ENCODE measurements at regions not wholly inside any gene's neighbourhood (a gene's known extent, or its start where the extent isn't known, plus 50 kb on each side); places are given as distances from the start of the nearest gene placed in this dataset.

- Histone ChIP-seq H3K4me3 (no peak overlapping the region), H3K27ac (no peak overlapping the region), H3K9me3 (no peaks in the 10 kb centered on the region), H3K27me3 (ENCODE audit: insufficient read depth in 3 of 3, low read length in 2 of 3) (peaks cover 0 to 2% (median 0%) of the 10 kb centered on the region in 3 donors), H3K4me1 (no peaks in the 10 kb centered on the region), H3K36me3 (ENCODE audit: insufficient read depth in 1 of 2, low read depth in 1 of 2) (no peaks in the 10 kb centered on the region)
- TF ChIP-seq CTCF (IDR thresholded peaks at IDR 0.05), result no peak
- DNase-seq (no peak), ATAC-seq (no peak)
- intact Hi-C loops (cut with DNase I), result loop anchor here in 1 of 2 donors (10.0 kb wide), 1 partner anchor 1086 kb away; no protein-coding TSS in a partner anchor
- 78 to 82% (median 82%) methylated on average over 10 of the region's 10 CpGs for WGBS, 3 donors
These were observed 462.2 kb downstream of the RASEF start for GRCh38 chr9:82600536-82601292.

GRCh38 chr9:82601293-82601771 lies 461.6 kb downstream of the RASEF start:
- intact Hi-C loops (cut with DNase I), result loop anchor here in 1 of 2 donors (10.0 kb wide), 1 partner anchor 1087 kb away; no protein-coding TSS in a partner anchor
- Histone ChIP-seq H3K36me3 (ENCODE audit: insufficient read depth in 1 of 2, low read depth in 1 of 2) (no peaks in the 10 kb centered on the region), H3K9me3 (no peaks in the 10 kb centered on the region), H3K27ac (no peak overlapping the region), H3K4me3 (no peak overlapping the region), H3K27me3 (ENCODE audit: insufficient read depth in 3 of 3, low read length in 2 of 3) (peaks cover 0 to 2% (median 0%) of the 10 kb centered on the region in 3 donors), H3K4me1 (peaks cover 3% of the 10 kb centered on the region)
- DNase-seq (no peak), ATAC-seq (no peak)
- WGBS, 3 donors, result 74 to 80% (median 78%) methylated on average over 2 of the region's 2 CpGs
- TF ChIP-seq CTCF (IDR thresholded peaks at IDR 0.05), result no peak

- Histone ChIP-seq H3K9me3 (no peaks in the 10 kb centered on the region), H3K4me3 (no peak overlapping the region), H3K4me1 (peaks cover 7% of the 10 kb centered on the region), H3K36me3 (ENCODE audit: insufficient read depth in 1 of 2, low read depth in 1 of 2) (no peaks in the 10 kb centered on the region), H3K27ac (no peak overlapping the region), H3K27me3 (ENCODE audit: insufficient read depth in 3 of 3, low read length in 2 of 3) (no peaks in the 10 kb centered on the region)
- intact Hi-C loops (cut with DNase I), result loop anchor here (5.0 to 10.0 kb wide), 2 partner anchors 1083 to 1090 kb away; no protein-coding TSS in a partner anchor
- no peak for ATAC-seq
- DNase-seq, result no peak
- no peak for TF ChIP-seq CTCF (IDR thresholded peaks at IDR 0.05)
- WGBS, 3 donors, result 77 to 83% (median 80%) methylated on average over 3 of the region's 3 CpGs
These were observed 457.8 kb downstream of the RASEF start for GRCh38 chr9:82604947-82605656.

- no peak for DNase-seq
- ATAC-seq, result no peak
- intact Hi-C loops (cut with DNase I), result loop anchor here (2.0 to 10.0 kb wide), 3 partner anchors 919 to 1091 kb away; no protein-coding TSS in a partner anchor
These were observed 457.3 kb downstream of the RASEF start for GRCh38 chr9:82605657-82606031.

More at GRCh38 chr9:82605657-82606031, 457.3 kb downstream of the RASEF start:
- Histone ChIP-seq H3K4me3 (no peak overlapping the region), H3K9me3 (no peaks in the 10 kb centered on the region), H3K36me3 (ENCODE audit: insufficient read depth in 1 of 2, low read depth in 1 of 2) (no peaks in the 10 kb centered on the region), H3K27me3 (ENCODE audit: insufficient read depth in 3 of 3, low read length in 2 of 3) (no peaks in the 10 kb centered on the region), H3K4me1 (peaks cover 7% of the 10 kb centered on the region), H3K27ac (no peak overlapping the region)
- no peak for TF ChIP-seq CTCF (IDR thresholded peaks at IDR 0.05)

Data from psoas muscle (tissue), 7 donors.